HFF-Myc (cell line): ENCODE measurements at regions not wholly inside any gene's neighbourhood (a gene's known extent, or its start where the extent isn't known, plus 50 kb on each side); places are given as distances from the start of the nearest gene placed in this dataset.

Experiments
- DNase-seq: peaks from one replicate; pipeline ENCODE4 v3.0.0-alpha.2; 2011; ENCODE audit warnings: low read depth; ENCODE audit errors: extremely low read depth
- H3K4me3 ChIP-seq: replicated peaks from 2 replicates; pipeline ENCODE4 v1.5.1; 2011; ENCODE audit warnings: low read depth, mild to moderate bottlenecking, control low read depth, low read length
- CTCF ChIP-seq: IDR thresholded peaks from 2 replicates; pipeline ENCODE4 v1.5.1; 2012; ENCODE audit warnings: mild to moderate bottlenecking, low read depth, low read length, control low read depth; ENCODE audit errors: missing control alignments

GRCh38 chr14:97788364-97788763, 991.2 kb downstream of the VRK1 start:
- no peak for TF ChIP-seq CTCF
- DNase-seq: no peak
- H3K4me3 ChIP-seq: no peak overlapping the region

- no peak for DNase-seq
- TF ChIP-seq CTCF: no peak
- H3K4me3 ChIP-seq: no peak overlapping the region
Observed at GRCh38 chr14:97788846-97789526, 991.8 kb downstream of the VRK1 start.

GRCh38 chr14:97791072-97791471, 993.9 kb downstream of the VRK1 start:
- H3K4me3 ChIP-seq: no peak overlapping the region
- no peak for DNase-seq
- no peak for TF ChIP-seq CTCF

GRCh38 chr14:97791906-97792305, 994.7 kb downstream of the VRK1 start:
- no peak for TF ChIP-seq CTCF
- H3K4me3 ChIP-seq: no peak overlapping the region
- DNase-seq: no peak

- DNase-seq: no peak
- TF ChIP-seq CTCF: no peak
Observed at GRCh38 chr14:97796511-97796910, 999.3 kb downstream of the VRK1 start.

GRCh38 chr14:97798176-97798575, 1001.0 kb downstream of the VRK1 start:
- no peak for TF ChIP-seq CTCF
- DNase-seq: no peak
- no peak overlapping the region for H3K4me3 ChIP-seq

More at GRCh38 chr14:97796511-97796910, 999.3 kb downstream of the VRK1 start:
- H3K4me3 ChIP-seq: no peak overlapping the region
